H54 (cell line): ENCODE measurements at regions not wholly inside any gene's neighbourhood (a gene's known extent, or its start where the extent isn't known, plus 50 kb on each side); places are given as distances from the start of the nearest gene placed in this dataset.

ENCODE experiments used
- DNase-seq: peaks from one replicate; pipeline ENCODE4 v3.0.0; 2011; ENCODE audit warnings: low spot score, mixed read lengths; ENCODE audit not compliant: insufficient read length
- FAIRE-seq: peaks from 3 replicates; lab custom pipeline; 2011; peaks lifted over from hg19 to GRCh38; lab: Jason Lieb, UNC
- POLR2A ChIP-seq: IDR thresholded peaks from 2 replicates; pipeline ENCODE4 v1.6.1; 2011; ENCODE audit warnings: low read depth, mild to moderate bottlenecking, low read length

GRCh38 chr20:11305406-11305805, 612.3 kb upstream of the BTBD3 start:
- no peak for TF ChIP-seq POLR2A
- DNase-seq (no peak), FAIRE-seq (no peak)

DNA sequence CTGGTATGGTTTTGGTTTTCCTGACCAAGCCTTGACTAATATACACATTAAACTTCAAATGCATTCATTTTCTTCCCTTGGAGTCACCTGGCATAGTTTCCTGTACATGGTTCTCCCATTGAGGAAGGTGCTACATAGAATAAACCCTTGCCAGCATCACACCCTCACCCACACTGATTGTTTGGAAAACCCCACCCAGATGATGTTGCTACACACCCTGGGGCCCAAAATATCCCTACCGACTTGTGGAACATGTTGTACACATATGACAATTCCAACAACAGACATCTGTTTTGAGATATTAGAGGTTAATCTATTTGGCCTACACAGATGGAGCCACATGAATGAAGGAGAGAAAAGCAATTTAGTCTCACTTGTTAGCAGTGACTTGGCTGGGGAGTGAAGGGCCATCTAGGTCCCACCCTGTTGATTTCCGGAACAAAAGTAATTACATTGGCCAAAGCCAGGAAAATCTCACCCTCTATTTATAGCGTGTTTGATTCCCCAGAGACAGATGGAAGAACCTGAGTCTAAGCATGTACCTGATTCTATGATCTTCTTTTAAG, 606.0 kb upstream of the BTBD3 start:
- FAIRE-seq (no peak), DNase-seq (no peak)
- TF ChIP-seq POLR2A: no peak

- no peak for FAIRE-seq
- DNase-seq: no peak
- no peak for TF ChIP-seq POLR2A
Measured at GRCh38 chr20:11315525-11315924, 602.2 kb upstream of the BTBD3 start.

DNA sequence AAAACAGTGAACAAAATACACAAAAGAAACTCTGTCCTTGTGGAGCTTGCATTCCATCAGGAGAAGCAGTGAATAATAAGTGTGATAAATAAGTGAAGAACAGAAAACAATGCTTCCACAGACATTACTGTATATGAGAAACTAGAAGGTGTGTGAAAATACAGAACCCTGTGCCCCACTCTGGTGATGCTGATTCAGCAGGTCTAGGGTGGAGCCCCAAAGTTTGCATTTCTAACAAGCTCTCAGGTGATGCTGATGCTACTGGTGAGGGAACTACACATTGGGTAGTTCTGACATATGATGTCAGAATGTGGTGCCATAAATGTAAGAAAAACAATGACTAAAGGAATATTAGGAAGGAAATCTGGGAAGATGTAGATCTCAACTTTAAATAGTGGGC, 601.4 kb upstream of the BTBD3 start:
- TF ChIP-seq POLR2A: no peak
- DNase-seq (no peak), FAIRE-seq (no peak)

DNA sequence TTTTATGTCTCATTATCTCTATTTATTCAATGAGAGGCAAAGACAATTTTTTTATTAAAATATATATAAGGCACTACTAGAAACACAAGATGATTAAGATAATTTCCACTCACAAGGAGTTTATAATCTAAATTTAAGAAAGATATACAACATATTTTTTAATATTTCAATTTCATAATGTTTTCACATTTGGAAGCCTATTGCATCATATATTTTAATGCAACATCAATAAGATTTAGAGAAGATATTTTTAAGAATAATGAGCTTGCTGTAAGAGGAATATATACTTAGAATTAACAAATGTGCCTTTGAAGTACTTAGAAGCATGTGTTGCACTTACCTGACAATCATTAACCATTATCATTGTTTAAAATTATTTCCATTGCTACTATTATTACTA, 597.7 kb upstream of the BTBD3 start:
- no peak for TF ChIP-seq POLR2A
- no peak for FAIRE-seq
- no peak for DNase-seq

- TF ChIP-seq POLR2A: no peak
- DNase-seq (no peak), FAIRE-seq (no peak)
Measured at GRCh38 chr20:11323816-11324215, 593.9 kb upstream of the BTBD3 start.

DNA sequence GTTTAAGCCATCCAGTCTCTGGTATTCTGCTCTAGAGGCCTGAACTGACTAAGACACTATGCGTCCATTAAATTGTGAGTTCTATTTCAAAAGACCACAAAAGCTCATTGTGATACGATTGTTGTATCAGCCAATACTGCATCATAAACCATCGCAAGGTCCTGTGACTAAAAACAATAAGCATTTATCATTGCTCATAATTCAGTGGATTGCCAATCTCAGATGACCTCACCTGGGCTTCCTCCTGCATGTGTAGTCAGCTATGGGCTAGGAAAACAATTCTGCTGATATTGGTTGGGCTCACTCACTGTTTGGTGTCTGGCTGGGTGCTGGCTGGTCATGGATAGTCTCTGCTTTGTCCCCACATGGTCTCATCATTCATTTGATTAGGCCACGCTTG, 592.7 kb upstream of the BTBD3 start:
- TF ChIP-seq POLR2A: no peak
- no peak for FAIRE-seq
- no peak for DNase-seq

DNA sequence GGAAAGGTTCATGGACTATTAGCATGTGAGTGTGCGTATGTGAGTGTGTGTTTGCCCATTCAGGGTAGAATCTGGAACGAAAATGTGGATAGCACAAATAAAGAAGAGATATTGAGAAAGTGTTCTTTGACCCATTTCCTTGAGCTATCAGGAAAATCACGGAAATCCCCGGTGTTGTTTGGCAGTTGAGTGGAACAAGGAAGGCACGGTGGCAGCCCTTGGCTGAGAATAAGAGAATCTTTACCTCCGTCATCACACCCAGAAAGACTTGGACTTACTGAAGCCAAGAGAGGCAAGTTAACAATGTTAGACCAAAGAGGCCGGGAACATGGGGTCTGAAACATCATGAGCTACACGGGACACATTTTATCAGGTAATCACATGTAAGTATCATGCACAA, 588.9 kb upstream of the BTBD3 start:
- FAIRE-seq (no peak), DNase-seq (no peak)
- no peak for TF ChIP-seq POLR2A

- no peak for DNase-seq
- no peak for TF ChIP-seq POLR2A
- no peak for FAIRE-seq
Measured at GRCh38 chr20:11329271-11329670, 588.4 kb upstream of the BTBD3 start.

GRCh38 chr20:11331096-11331495, 586.6 kb upstream of the BTBD3 start:
- DNase-seq: no peak
- TF ChIP-seq POLR2A: no peak
- no peak for FAIRE-seq

DNA sequence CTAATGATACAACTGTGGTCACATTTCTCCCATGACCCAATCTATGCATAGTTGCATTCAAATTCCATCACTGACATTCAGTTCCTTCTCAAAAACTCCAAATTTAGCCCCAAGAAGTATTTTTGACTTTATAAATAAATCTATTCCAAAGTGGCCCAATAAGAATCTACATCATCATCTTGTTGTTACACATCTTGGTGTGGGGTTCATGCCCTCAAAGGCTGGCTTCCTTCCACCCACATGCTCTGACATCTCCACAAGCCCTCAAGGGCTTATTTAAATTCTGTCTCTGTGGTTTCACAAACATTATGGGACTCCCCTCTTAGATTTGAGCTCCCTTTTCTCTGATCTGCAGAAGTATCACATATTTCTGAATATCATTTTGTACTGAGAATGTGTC, 585.3 kb upstream of the BTBD3 start:
- TF ChIP-seq POLR2A: no peak
- FAIRE-seq: no peak
- no peak for DNase-seq

- FAIRE-seq (no peak), DNase-seq (no peak)
- TF ChIP-seq POLR2A: no peak
Measured at GRCh38 chr20:11333634-11334033, 584.1 kb upstream of the BTBD3 start.

GRCh38 chr20:11337361-11338130, 580.1 kb upstream of the BTBD3 start:
- DNase-seq (no peak), FAIRE-seq (no peak)
- no peak for TF ChIP-seq POLR2A

DNA sequence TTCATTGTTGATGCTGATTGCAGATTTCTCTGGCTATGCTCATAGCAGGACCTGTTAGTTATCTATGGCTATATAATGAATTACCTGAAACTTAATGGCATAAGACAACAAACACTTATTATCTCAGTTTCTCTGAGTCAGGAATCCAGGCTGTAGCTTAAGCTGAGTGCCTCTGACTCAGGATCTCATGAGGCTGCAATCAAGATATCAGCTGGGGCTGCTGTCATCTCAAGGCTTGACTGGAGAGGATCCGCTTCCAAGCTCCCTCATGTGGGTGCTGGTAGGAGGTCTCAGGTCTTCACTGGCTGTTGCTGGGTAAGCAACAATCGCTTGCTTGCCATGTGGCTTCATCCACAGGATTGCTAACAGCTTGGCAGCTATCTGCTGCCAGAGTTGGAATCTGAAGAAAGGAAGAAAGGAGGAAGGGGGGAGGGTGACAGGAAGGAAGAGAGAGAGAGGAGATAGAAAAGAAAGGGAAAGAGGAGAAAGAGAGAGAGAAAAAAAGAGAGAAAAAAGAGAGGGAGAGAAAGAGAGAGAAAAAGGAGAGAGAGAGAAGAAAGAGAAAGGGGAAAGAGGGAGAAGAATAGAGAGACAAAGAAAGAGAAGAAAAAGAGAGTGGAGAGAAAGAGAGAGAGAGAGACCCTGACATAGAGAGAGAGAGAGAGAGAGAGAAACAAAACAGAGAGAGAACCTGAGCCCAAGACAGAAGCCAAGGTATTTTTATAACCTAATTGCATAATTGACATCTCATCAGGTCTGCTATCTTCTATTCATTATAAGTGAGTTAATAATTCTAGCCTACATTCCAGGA, 579.0 kb upstream of the BTBD3 start:
- DNase-seq (no peak), FAIRE-seq (no peak)
- TF ChIP-seq POLR2A: no peak

DNA sequence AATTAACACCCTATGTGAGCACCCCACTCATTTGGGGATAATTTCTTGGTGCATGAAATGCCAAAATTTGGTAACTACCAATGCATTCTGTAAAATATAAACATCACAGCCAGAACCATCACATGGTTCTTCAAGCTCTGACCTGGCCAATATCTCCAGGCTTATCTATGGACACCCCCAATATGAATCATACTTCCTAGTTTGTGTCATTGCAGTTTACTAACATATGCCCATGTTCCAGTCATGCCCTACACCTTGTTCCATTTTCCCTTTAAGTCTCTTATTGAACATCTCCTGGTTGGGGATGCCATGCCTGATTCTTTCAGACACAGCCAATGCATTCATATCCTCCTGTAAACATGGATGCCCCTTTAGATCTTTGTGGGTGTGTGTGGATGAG, 572.8 kb upstream of the BTBD3 start:
- no peak for DNase-seq
- no peak for TF ChIP-seq POLR2A
- no peak for FAIRE-seq
